Panc1 (cell line): ENCODE measurements at regions not wholly inside any gene's neighbourhood (a gene's known extent, or its start where the extent isn't known, plus 50 kb on each side); places are given as distances from the start of the nearest gene placed in this dataset.

Experiments
- ATAC-seq: fragments of 200-7000 bp; cut with Tn5 transposase; 2 replicates; pipeline ENCODE4 v1.9.1; 2020; ENCODE audit warnings: mild to moderate bottlenecking, moderate library complexity
- BruUV-seq: library from RNA; stranded (reverse); fragments of 400-500 nt; replicated peaks from 2 replicates; lab custom pipeline; 2021; lab: Mats Ljungman, UMichigan
- CTCF ChIA-PET: fragments of 300-600 bp; sonication (Branson Sonifier 250); formaldehyde crosslinking; loops from one replicate; lab custom pipeline; 2022; ENCODE audit warnings: antibody characterized with exemption; lab: Charles Lee
- POLR2A ChIA-PET: fragments of 300-600 bp; sonication (Branson Sonifier 250); formaldehyde crosslinking; loops from one replicate; lab custom pipeline; 2022; ENCODE audit warnings: antibody characterized with exemption; lab: Charles Lee
- DNase-seq: peaks from one replicate; pipeline ENCODE4 v3.0.0-alpha.2; 2010; ENCODE audit warnings: low read depth, low spot score
- H3K27ac ChIP-seq: 2 replicates; pipeline ENCODE4 v1.5.1; 2011; ENCODE audit warnings: mild to moderate bottlenecking, low read length, inconsistent platforms
- H3K27me3 ChIP-seq: fragments of 200-500 bp; sonication (Bioruptor generic); 2 replicates; pipeline ENCODE4 v1.6.0; 2014; ENCODE audit warnings: low read length, inconsistent platforms; ENCODE audit not compliant: control insufficient read depth, insufficient read depth
- H3K36me3 ChIP-seq: fragments of 200-500 bp; sonication (Bioruptor generic); 2 replicates; pipeline ENCODE4 v1.5.1; 2014; ENCODE audit warnings: inconsistent platforms, mild to moderate bottlenecking, low read length, moderate library complexity; ENCODE audit not compliant: control insufficient read depth, insufficient read depth
- H3K4me1 ChIP-seq: 2 replicates; pipeline ENCODE4 v1.5.1; 2011; ENCODE audit warnings: inconsistent platforms, mild to moderate bottlenecking, low read length, moderate library complexity; ENCODE audit not compliant: control insufficient read depth, insufficient read depth
- H3K4me3 ChIP-seq, 2 experiments: 2 replicates each; pipeline ENCODE4 v1.5.1; 2011 to 2012; ENCODE audit warnings: low read depth in 2 of 2, low read length in 2 of 2, mild to moderate bottlenecking in 2 of 2, inconsistent platforms in 1 of 2, moderate library complexity in 1 of 2
- H3K9me3 ChIP-seq: fragments of 200-500 bp; sonication (Bioruptor generic); 2 replicates; pipeline ENCODE4 v1.5.1; 2014; ENCODE audit warnings: low read depth, mild to moderate bottlenecking, inconsistent platforms, low read length, moderate library complexity; ENCODE audit not compliant: control insufficient read depth, insufficient read depth
- POLR2AphosphoS5 ChIP-seq: IDR thresholded peaks from 2 replicates; pipeline ENCODE4 v1.6.1; 2012; ENCODE audit warnings: mild to moderate bottlenecking, low read depth, low read length, moderate library complexity
- SIN3A ChIP-seq: IDR thresholded peaks from 2 replicates; pipeline ENCODE4 v1.6.1; 2012; ENCODE audit warnings: low read depth, mild to moderate bottlenecking, low read length, moderate library complexity, borderline replicate concordance; ENCODE audit not compliant: insufficient read depth
- TCF7L2 ChIP-seq: IDR thresholded peaks from 2 replicates; pipeline ENCODE4 v1.6.1; 2011; ENCODE audit warnings: mild to moderate bottlenecking, low read depth, low read length, inconsistent platforms
- in situ Hi-C: cut with HindIII; loops from 2 replicates; pipeline ENCODE4 v1.10.0; 2016; ENCODE audit warnings: low sequenced_read_pairs, low pct_unique_long_range_greater_than_20kb
- intact Hi-C: fragments of 100-400 bp; cut with micrococcal nuclease; formaldehyde crosslinking; loops from one replicate; pipeline ENCODE4 v1.10.0; 2022; ENCODE audit not compliant: unreplicated experiment
- TF ChIP-seq, protein P1 (sequence below), 2 experiments: IDR thresholded peaks; 2 replicates each; pipeline ENCODE4 v1.6.1; 2011 to 2012; ENCODE audit warnings: low read depth in 2 of 2, control low read depth in 1 of 2, low read length in 1 of 2, mild to moderate bottlenecking in 1 of 2, moderate library complexity in 1 of 2; ENCODE audit not compliant: insufficient read depth in 1 of 2
- TF ChIP-seq, protein P2 (sequence below): fragments of 450-650 bp; IDR thresholded peaks from 2 replicates; pipeline ENCODE4 v1.5.1; 2017; ENCODE audit warnings: mild to moderate bottlenecking

DNA sequence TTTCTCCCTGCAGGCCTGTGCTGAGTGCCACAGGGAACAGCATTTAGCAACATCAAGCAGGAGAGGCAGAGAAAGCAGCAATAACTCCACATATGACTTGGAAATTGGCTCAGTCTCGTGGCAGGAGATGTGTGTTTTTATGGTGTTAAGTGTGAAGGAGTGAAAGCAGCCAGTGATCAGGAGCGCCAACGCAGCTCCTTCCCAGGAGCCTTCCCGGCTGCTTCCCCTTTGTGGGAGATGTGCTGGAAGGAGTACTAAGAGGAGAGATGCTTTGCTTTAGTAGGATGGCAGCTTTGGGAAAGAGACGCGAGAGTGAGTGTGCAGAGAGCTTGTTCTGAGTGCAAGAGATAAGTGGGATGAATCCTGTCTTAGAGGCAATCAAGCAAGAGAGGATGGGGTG, 54.7 kb upstream of the KIRREL3 start:
- Histone ChIP-seq H3K27me3 (no peaks in the 10 kb centered on the region), H3K4me3 (no peak overlapping the region), H3K9me3 (no peaks in the 10 kb centered on the region), H3K36me3 (no peaks in the 10 kb centered on the region), H3K27ac (no peak overlapping the region), H3K4me1 (no peaks in the 10 kb centered on the region)
- ChIA-PET CTCF (no interaction called here), POLR2A (no interaction called here)
- intact Hi-C loops = no loop called here
- no TSS peak for BruUV-seq
- no peak for TF ChIP-seq TCF7L2
- TF ChIP-seq, protein P1, sequence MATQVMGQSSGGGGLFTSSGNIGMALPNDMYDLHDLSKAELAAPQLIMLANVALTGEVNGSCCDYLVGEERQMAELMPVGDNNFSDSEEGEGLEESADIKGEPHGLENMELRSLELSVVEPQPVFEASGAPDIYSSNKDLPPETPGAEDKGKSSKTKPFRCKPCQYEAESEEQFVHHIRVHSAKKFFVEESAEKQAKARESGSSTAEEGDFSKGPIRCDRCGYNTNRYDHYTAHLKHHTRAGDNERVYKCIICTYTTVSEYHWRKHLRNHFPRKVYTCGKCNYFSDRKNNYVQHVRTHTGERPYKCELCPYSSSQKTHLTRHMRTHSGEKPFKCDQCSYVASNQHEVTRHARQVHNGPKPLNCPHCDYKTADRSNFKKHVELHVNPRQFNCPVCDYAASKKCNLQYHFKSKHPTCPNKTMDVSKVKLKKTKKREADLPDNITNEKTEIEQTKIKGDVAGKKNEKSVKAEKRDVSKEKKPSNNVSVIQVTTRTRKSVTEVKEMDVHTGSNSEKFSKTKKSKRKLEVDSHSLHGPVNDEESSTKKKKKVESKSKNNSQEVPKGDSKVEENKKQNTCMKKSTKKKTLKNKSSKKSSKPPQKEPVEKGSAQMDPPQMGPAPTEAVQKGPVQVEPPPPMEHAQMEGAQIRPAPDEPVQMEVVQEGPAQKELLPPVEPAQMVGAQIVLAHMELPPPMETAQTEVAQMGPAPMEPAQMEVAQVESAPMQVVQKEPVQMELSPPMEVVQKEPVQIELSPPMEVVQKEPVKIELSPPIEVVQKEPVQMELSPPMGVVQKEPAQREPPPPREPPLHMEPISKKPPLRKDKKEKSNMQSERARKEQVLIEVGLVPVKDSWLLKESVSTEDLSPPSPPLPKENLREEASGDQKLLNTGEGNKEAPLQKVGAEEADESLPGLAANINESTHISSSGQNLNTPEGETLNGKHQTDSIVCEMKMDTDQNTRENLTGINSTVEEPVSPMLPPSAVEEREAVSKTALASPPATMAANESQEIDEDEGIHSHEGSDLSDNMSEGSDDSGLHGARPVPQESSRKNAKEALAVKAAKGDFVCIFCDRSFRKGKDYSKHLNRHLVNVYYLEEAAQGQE (IDR thresholded peaks at IDR 0.05; ENCODE audit: insufficient read depth in 1 of 2, low read depth in 2 of 2, low read length in 1 of 2) = no peak
- TF ChIP-seq, protein P2, sequence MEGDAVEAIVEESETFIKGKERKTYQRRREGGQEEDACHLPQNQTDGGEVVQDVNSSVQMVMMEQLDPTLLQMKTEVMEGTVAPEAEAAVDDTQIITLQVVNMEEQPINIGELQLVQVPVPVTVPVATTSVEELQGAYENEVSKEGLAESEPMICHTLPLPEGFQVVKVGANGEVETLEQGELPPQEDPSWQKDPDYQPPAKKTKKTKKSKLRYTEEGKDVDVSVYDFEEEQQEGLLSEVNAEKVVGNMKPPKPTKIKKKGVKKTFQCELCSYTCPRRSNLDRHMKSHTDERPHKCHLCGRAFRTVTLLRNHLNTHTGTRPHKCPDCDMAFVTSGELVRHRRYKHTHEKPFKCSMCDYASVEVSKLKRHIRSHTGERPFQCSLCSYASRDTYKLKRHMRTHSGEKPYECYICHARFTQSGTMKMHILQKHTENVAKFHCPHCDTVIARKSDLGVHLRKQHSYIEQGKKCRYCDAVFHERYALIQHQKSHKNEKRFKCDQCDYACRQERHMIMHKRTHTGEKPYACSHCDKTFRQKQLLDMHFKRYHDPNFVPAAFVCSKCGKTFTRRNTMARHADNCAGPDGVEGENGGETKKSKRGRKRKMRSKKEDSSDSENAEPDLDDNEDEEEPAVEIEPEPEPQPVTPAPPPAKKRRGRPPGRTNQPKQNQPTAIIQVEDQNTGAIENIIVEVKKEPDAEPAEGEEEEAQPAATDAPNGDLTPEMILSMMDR = no peak
- no peak for TF ChIP-seq POLR2AphosphoS5
- TF ChIP-seq SIN3A = no peak
- ATAC-seq = no peak
- in situ Hi-C loops = no loop called here
- no peak for DNase-seq

DNA sequence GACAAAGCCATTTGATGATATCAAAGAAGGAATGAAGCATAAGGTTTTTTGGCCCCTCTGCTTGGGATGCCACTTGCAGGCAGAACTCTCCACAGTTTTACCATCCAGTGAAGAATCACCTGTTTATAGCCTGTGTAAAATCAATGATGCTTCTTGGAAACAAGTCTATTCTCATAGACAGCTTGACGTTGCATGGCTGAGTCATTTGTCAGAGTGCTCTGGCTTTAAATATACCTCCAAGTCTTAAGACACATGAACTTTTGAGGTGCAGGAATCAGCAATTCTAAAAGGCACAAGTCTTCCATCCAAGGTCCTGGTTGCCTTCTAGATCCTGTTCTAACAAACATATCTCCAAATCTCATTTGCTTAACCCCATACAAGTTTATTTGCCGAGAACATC, 53.6 kb upstream of the KIRREL3 start:
- ChIA-PET POLR2A (no interaction called here), CTCF (interaction anchor here (0.6 kb wide), 1 partner anchor 74 kb away, joined by 3 read pairs; no protein-coding TSS in a partner anchor)
- Histone ChIP-seq H3K4me3 (no peak overlapping the region), H3K27me3 (no peaks in the 10 kb centered on the region), H3K36me3 (no peaks in the 10 kb centered on the region), H3K27ac (no peak overlapping the region), H3K4me1 (no peaks in the 10 kb centered on the region), H3K9me3 (no peaks in the 10 kb centered on the region)
- intact Hi-C loops = no loop called here
- DNase-seq (no peak), ATAC-seq (no peak)
- BruUV-seq = no TSS peak
- TF ChIP-seq, protein P1 (IDR thresholded peaks at IDR 0.05; ENCODE audit: insufficient read depth in 1 of 2, low read depth in 2 of 2, low read length in 1 of 2) = no peak
- TF ChIP-seq, protein P2 = no peak
- TF ChIP-seq POLR2AphosphoS5 (no peak), SIN3A (no peak), TCF7L2 (no peak)
- in situ Hi-C loops = no loop called here
